Ovary (tissue), 7 donors: ENCODE measurements at regions not wholly inside any gene's neighbourhood (a gene's known extent, or its start where the extent isn't known, plus 50 kb on each side); places are given as distances from the start of the nearest gene placed in this dataset.

Experiments used
- DNase-seq, 5 donors: peaks; one replicate each; pipeline ENCODE4 v3.0.0-alpha.2; 2019 to 2020
- H3K27ac ChIP-seq, 2 donors: fragments of 200-600 bp; one replicate each; pipeline versions ENCODE4 v1.5.1 to v1.8.0; 2019 to 2022
- H3K27me3 ChIP-seq: fragments of 200-600 bp; one replicate; pipeline ENCODE4 v1.8.0; 2022
- H3K36me3 ChIP-seq: fragments of 200-600 bp; sonication (generic); one replicate; pipeline ENCODE4 v1.5.1; 2019
- H3K4me1 ChIP-seq: one replicate; pipeline ENCODE4 v1.8.1; 2013; ENCODE audit warnings: mild to moderate bottlenecking, moderate library complexity; ENCODE audit not compliant: insufficient read depth
- H3K4me3 ChIP-seq: fragments of 200-600 bp; sonication (generic); one replicate; pipeline ENCODE4 v1.5.1; 2017
- H3K9me3 ChIP-seq, 2 donors: fragments of 200-600 bp in 1 of 2; sonication (generic) in 1 of 2; one replicate each; pipeline versions ENCODE4 v1.5.1 to v1.8.1; 2013 to 2019; ENCODE audit warnings: mild to moderate bottlenecking in 1 of 2, moderate library complexity in 1 of 2
- CTCF ChIP-seq, 3 donors: fragments of 450-650 bp in 2 of 3; fragments of 200-600 bp in 1 of 3; IDR thresholded peaks; one replicate each; pipeline versions ENCODE4 v1.5.1 to v1.8.0; 2016 to 2022; ENCODE audit warnings: antibody characterized with exemption in 3 of 3, mild to moderate bottlenecking in 1 of 3
- EP300 ChIP-seq: sonication (generic); formaldehyde crosslinking; IDR thresholded peaks from one replicate; pipeline ENCODE4 v1.6.1; 2017; ENCODE audit warnings: antibody characterized with exemption
- POLR2A ChIP-seq: fragments of 450-650 bp; IDR thresholded peaks from one replicate; pipeline ENCODE4 v1.6.1; 2017; ENCODE audit warnings: antibody characterized with exemption, mild to moderate bottlenecking, moderate library complexity
- WGBS, 3 donors: extraction: QIAGEN DNeasy Blood & Tissue Kit in 1 of 3; methylation state at CpG; one replicate each; pipeline versions ENCODE4 v1.1.5 to v1.1.7; 2013 to 2017; 5-methylcytosine and 5-hydroxymethylcytosine counted together
- intact Hi-C, 4 donors: fragments of 100-400 bp; cut with DNase I; formaldehyde crosslinking; loops; one replicate each; pipeline versions ENCODE4 v1.11.0 to v1.15.1; 2022 to 2023
- donor health status: DM: no; HTN: no; CAD: no; lungs with moderate emphysema.
- donor health status: DM: no; HTN: no; CAD: no.
- donor health status: Bipolar disorder and iron deficiency.
- donor health status: DM: no; HTN: no; CAD: no.
- donor health status: DM: yes; HTN: yes; CAD: no.

GRCh38 chr1:78410643-78411042, 80.1 kb upstream of the PTGFR start:
- WGBS, 3 donors: 83 to 97% (median 88%) methylated on average over 2 of the region's 2 CpGs
- H3K4me3 ChIP-seq: no peak overlapping the region
- no peaks in the 10 kb centered on the region for H3K9me3 ChIP-seq
- no peaks in the 10 kb centered on the region for H3K4me1 ChIP-seq
- H3K36me3 ChIP-seq: no peaks in the 10 kb centered on the region
- H3K27me3 ChIP-seq: no peaks in the 10 kb centered on the region
- H3K27ac ChIP-seq: no peak overlapping the region
- no peak for TF ChIP-seq POLR2A
- TF ChIP-seq EP300: no peak
- no peak for TF ChIP-seq CTCF (IDR thresholded peaks at IDR 0.05)
- DNase-seq: no peak
- intact Hi-C loops: loop anchor here in 1 of 4 donors (2.0 kb wide), 1 partner anchor 40 kb away; no protein-coding TSS in a partner anchor

GRCh38 chr1:78411707-78412106, 79.1 kb upstream of the PTGFR start:
- Histone ChIP-seq H3K36me3 (no peaks in the 10 kb centered on the region), H3K9me3 (no peaks in the 10 kb centered on the region), H3K27ac (no peak overlapping the region), H3K27me3 (no peaks in the 10 kb centered on the region), H3K4me1 (no peaks in the 10 kb centered on the region), H3K4me3 (no peak overlapping the region)
- DNase-seq: no peak
- intact Hi-C loops: loop anchor here in 1 of 4 donors (2.0 kb wide), 1 partner anchor 41 kb away; no protein-coding TSS in a partner anchor
- no peak for TF ChIP-seq POLR2A
- TF ChIP-seq EP300: no peak
- no peak for TF ChIP-seq CTCF (IDR thresholded peaks at IDR 0.05)
- 55 to 60% (median 55%) methylated on average over 3 of the region's 3 CpGs for WGBS, 3 donors

- no peaks in the 10 kb centered on the region for H3K4me1 ChIP-seq
- intact Hi-C loops: no loop called here
- no peak overlapping the region for H3K27ac ChIP-seq
- no peaks in the 10 kb centered on the region for H3K36me3 ChIP-seq
- no peaks in the 10 kb centered on the region for H3K27me3 ChIP-seq
- no peak overlapping the region for H3K4me3 ChIP-seq
- 79 to 83% (median 82%) methylated on average over 1 of the region's 1 CpG for WGBS, 3 donors
- no peaks in the 10 kb centered on the region for H3K9me3 ChIP-seq
- DNase-seq: no peak
- no peak for TF ChIP-seq CTCF (IDR thresholded peaks at IDR 0.05)
- no peak for TF ChIP-seq POLR2A
- no peak for TF ChIP-seq EP300
Measured at GRCh38 chr1:78415165-78415564, 75.6 kb upstream of the PTGFR start.

GRCh38 chr1:78419309-78419708, 71.5 kb upstream of the PTGFR start:
- WGBS, 3 donors: 56 to 67% (median 57%) methylated on average over 3 of the region's 3 CpGs
- H3K27me3 ChIP-seq: no peaks in the 10 kb centered on the region
- no peaks in the 10 kb centered on the region for H3K36me3 ChIP-seq
- no peak overlapping the region for H3K4me3 ChIP-seq
- no peaks in the 10 kb centered on the region for H3K4me1 ChIP-seq
- no peaks in the 10 kb centered on the region for H3K9me3 ChIP-seq
- DNase-seq: no peak
- TF ChIP-seq CTCF (IDR thresholded peaks at IDR 0.05) (no peak), EP300 (no peak), POLR2A (no peak)
- no peak overlapping the region for H3K27ac ChIP-seq
- intact Hi-C loops: no loop called here
